OCI-LY7 (cell line): ENCODE measurements at regions not wholly inside any gene's neighbourhood (a gene's known extent, or its start where the extent isn't known, plus 50 kb on each side); places are given as distances from the start of the nearest gene placed in this dataset.

Source experiments
- BruUV-seq: library from RNA; stranded (reverse); fragments of 400-500 nt; replicated peaks from 2 replicates; lab custom pipeline; 2021; lab: Mats Ljungman, UMichigan
- CTCF ChIA-PET: fragments of 300-600 bp; sonication (Branson Sonifier 250); formaldehyde crosslinking; loops from one replicate; lab custom pipeline; 2022; ENCODE audit warnings: antibody characterized with exemption; ENCODE audit not compliant: unreplicated experiment; lab: Charles Lee
- POLR2A ChIA-PET: fragments of 300-600 bp; sonication (Branson Sonifier 250); formaldehyde crosslinking; loops from one replicate; lab custom pipeline; 2022; ENCODE audit warnings: antibody characterized with exemption; lab: Charles Lee
- DNase-seq: peaks from one replicate; pipeline ENCODE4 v3.0.0-alpha.2; 2015; ENCODE audit warnings: low spot score
- H2AFZ ChIP-seq: fragments of 200-600 bp; sonication (generic), shearing (Covaris generic); 2 replicates; pipeline ENCODE4 v1.6.1; 2014; ENCODE audit warnings: mild to moderate bottlenecking, antibody characterized with exemption, low read length, moderate library complexity
- H3K27ac ChIP-seq: fragments of 200-600 bp; sonication (generic); 2 replicates; pipeline ENCODE4 v1.5.1; 2014; ENCODE audit warnings: mixed run types, low read depth, mild to moderate bottlenecking, moderate library complexity, low read length, inconsistent platforms; ENCODE audit not compliant: poor library complexity, severe bottlenecking
- H3K36me3 ChIP-seq: fragments of 200-600 bp; sonication (generic); 2 replicates; pipeline ENCODE4 v1.6.1; 2014; ENCODE audit warnings: mild to moderate bottlenecking, antibody characterized with exemption, low read length, moderate library complexity, mixed read lengths; ENCODE audit not compliant: insufficient read depth
- H3K4me1 ChIP-seq: fragments of 200-600 bp; sonication (generic); 2 replicates; pipeline ENCODE4 v1.5.1; 2014; ENCODE audit warnings: mild to moderate bottlenecking, low read length; ENCODE audit not compliant: insufficient read depth, poor library complexity, severe bottlenecking
- H3K4me2 ChIP-seq: fragments of 200-600 bp; sonication (generic); 2 replicates; pipeline ENCODE4 v1.6.1; 2014; ENCODE audit warnings: mild to moderate bottlenecking, low read length
- H3K4me3 ChIP-seq: fragments of 200-600 bp; sonication (generic); 2 replicates; pipeline ENCODE4 v1.5.1; 2014; ENCODE audit warnings: mild to moderate bottlenecking, low read depth, low read length; ENCODE audit not compliant: poor library complexity, severe bottlenecking
- H3K79me2 ChIP-seq: fragments of 200-600 bp; sonication (generic); 2 replicates; pipeline ENCODE4 v1.6.1; 2016; ENCODE audit warnings: low read depth, mild to moderate bottlenecking, low read length, moderate library complexity, mixed read lengths; ENCODE audit not compliant: insufficient read depth
- H3K9me2 ChIP-seq: fragments of 200-600 bp; sonication (generic); 2 replicates; pipeline ENCODE4 v1.6.1; 2016; ENCODE audit warnings: mild to moderate bottlenecking, low read length, mixed read lengths; ENCODE audit not compliant: insufficient read depth
- H3K9me3 ChIP-seq: fragments of 200-600 bp; sonication (generic); 2 replicates; pipeline ENCODE4 v1.6.1; 2014; ENCODE audit warnings: mild to moderate bottlenecking, mixed run types, low read length, mixed read lengths
- H4K20me1 ChIP-seq: fragments of 200-600 bp; sonication (generic); 2 replicates; pipeline ENCODE4 v1.6.1; 2014; ENCODE audit warnings: mild to moderate bottlenecking, antibody characterized with exemption, low read length, moderate library complexity, mixed read lengths; ENCODE audit not compliant: insufficient read depth
- EZH2phosphoT487 ChIP-seq: fragments of 200-600 bp; sonication (generic); IDR thresholded peaks from 2 replicates; pipeline ENCODE4 v1.6.1; 2018; ENCODE audit warnings: low read depth, borderline replicate concordance, mild to moderate bottlenecking, mixed run types, antibody characterized with exemption, low read length, moderate library complexity, mixed read lengths
- intact Hi-C: fragments of 100-400 bp; cut with micrococcal nuclease; formaldehyde crosslinking; loops from one replicate; pipeline ENCODE4 v1.10.0; 2022; ENCODE audit not compliant: unreplicated experiment
- TF ChIP-seq, protein P1 (sequence below): fragments of 200-600 bp; sonication (generic); conservative IDR thresholded peaks from 2 replicates; pipeline ENCODE4 v1.5.1; 2014; ENCODE audit warnings: mild to moderate bottlenecking, antibody characterized with exemption, low read length, moderate library complexity, mixed read lengths

GRCh38 chr7:33771422-33771821 lies 133.9 kb upstream of the BMPER start:
- no peak for TF ChIP-seq EZH2phosphoT487
- TF ChIP-seq, protein P1, sequence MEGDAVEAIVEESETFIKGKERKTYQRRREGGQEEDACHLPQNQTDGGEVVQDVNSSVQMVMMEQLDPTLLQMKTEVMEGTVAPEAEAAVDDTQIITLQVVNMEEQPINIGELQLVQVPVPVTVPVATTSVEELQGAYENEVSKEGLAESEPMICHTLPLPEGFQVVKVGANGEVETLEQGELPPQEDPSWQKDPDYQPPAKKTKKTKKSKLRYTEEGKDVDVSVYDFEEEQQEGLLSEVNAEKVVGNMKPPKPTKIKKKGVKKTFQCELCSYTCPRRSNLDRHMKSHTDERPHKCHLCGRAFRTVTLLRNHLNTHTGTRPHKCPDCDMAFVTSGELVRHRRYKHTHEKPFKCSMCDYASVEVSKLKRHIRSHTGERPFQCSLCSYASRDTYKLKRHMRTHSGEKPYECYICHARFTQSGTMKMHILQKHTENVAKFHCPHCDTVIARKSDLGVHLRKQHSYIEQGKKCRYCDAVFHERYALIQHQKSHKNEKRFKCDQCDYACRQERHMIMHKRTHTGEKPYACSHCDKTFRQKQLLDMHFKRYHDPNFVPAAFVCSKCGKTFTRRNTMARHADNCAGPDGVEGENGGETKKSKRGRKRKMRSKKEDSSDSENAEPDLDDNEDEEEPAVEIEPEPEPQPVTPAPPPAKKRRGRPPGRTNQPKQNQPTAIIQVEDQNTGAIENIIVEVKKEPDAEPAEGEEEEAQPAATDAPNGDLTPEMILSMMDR: no peak
- POLR2A ChIA-PET: no interaction called here
- no peaks in the 10 kb centered on the region for H3K9me3 ChIP-seq
- DNase-seq: no peak
- no peak overlapping the region for H3K27ac ChIP-seq
- no peaks in the 10 kb centered on the region for H3K9me2 ChIP-seq
- CTCF ChIA-PET: no interaction called here
- no peaks in the 10 kb centered on the region for H3K4me1 ChIP-seq
- no peaks in the 10 kb centered on the region for H3K79me2 ChIP-seq
- intact Hi-C loops: no loop called here
- no peak overlapping the region for H3K4me3 ChIP-seq
- no peaks in the 10 kb centered on the region for H3K36me3 ChIP-seq
- no peaks in the 10 kb centered on the region for H4K20me1 ChIP-seq
- no peak overlapping the region for H2AFZ ChIP-seq
- BruUV-seq: no TSS peak
- H3K4me2 ChIP-seq: no peak overlapping the region

DNA sequence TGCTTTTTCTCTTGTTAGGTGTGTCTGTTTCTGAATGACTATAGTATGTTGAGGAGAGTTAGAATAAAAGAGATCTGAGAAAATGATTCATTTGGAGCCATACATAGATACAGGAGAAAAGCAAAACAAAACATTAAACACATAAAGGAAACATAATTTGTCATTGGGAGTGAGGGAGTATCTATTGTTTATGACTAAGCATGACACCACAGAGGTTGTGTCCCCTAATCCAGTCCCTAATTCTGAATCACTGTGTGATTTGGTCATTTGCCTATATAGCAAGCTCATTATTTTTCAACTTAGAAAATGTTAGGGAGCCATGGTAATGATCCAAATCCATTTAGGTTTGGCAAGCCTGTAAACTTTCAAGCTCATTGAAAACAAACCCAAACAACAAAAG lies 132.3 kb upstream of the BMPER start:
- Histone ChIP-seq H3K9me3 (no peaks in the 10 kb centered on the region), H3K79me2 (no peaks in the 10 kb centered on the region), H2AFZ (no peak overlapping the region), H3K4me3 (no peak overlapping the region), H3K4me2 (no peak overlapping the region), H3K9me2 (no peaks in the 10 kb centered on the region), H3K4me1 (no peaks in the 10 kb centered on the region), H4K20me1 (no peaks in the 10 kb centered on the region), H3K27ac (no peak overlapping the region), H3K36me3 (no peaks in the 10 kb centered on the region)
- no TSS peak for BruUV-seq
- no peak for DNase-seq
- POLR2A ChIA-PET: no interaction called here
- CTCF ChIA-PET: no interaction called here
- intact Hi-C loops: no loop called here
- no peak for TF ChIP-seq EZH2phosphoT487
- TF ChIP-seq, protein P1: no peak

DNA sequence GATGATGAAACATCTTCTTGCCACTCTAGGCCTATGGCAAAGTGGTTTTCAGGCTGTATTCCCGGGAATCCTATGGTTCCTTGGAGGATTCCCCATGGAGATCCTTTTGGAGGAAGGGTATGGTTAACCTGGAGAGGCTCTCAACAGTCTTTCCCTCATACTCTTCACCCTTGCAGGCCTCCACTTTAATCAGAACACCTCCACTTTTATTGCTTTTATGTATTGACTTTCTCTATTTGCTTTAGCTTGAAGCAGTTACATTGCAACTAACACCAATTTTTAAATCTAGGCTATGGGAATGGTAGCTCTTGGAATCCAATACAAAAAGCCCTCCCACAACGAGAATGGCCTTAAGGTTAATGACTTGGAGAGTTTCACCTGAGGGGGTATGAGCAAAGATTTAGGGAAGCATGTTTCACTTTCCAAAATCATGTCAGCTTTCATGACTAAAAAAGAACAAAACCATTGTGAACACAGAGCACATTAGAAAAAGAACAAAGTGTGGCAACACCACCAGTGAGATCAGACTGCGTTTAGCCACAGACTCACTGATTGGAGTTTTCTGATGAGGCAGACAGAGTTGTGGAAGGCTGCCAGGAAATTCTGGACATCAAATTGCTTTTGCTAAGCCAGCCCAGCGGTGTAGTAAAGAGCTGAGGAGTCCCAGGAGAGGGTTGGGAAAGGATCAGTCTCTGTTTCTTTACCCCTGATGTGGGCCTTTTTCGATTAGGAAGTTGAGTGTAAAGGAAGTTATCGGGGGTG lies 130.4 kb upstream of the BMPER start:
- Histone ChIP-seq H3K9me2 (no peaks in the 10 kb centered on the region), H4K20me1 (no peaks in the 10 kb centered on the region), H3K4me1 (no peaks in the 10 kb centered on the region), H3K79me2 (no peaks in the 10 kb centered on the region), H2AFZ (no peak overlapping the region), H3K9me3 (no peaks in the 10 kb centered on the region), H3K27ac (no peak overlapping the region), H3K4me3 (no peak overlapping the region), H3K4me2 (no peak overlapping the region), H3K36me3 (no peaks in the 10 kb centered on the region)
- intact Hi-C loops: no loop called here
- DNase-seq: no peak
- no peak for TF ChIP-seq EZH2phosphoT487
- CTCF ChIA-PET: no interaction called here
- POLR2A ChIA-PET: no interaction called here
- BruUV-seq: no TSS peak
